ENCODE measurements at regions not wholly inside any gene's neighbourhood (a gene's known extent, or its start where the extent isn't known, plus 50 kb on each side); places are given as distances from the start of the nearest gene placed in this dataset.

DNA sequence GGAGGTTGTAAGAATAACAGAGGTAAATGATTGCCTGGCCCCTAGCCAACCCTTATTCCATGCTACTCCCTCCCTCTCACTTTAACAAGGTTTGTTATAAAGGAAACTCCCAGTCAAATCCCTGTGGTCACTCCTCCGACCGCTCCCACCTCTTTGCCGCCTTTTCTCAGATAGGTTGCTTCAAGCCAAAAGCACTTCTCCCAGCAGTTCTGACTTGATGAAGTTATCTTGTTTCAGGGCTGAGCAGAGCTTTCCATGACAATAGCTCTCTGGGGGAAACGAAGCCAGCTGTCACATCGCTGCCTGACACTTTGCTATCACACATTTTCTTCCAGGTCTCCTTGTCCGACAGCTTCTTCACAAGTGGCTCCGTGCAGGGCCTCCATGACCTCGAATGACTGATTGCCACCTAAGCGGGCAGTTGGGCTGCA lies 278.6 kb downstream of the HAPSTR1 start:
- TF ChIP-seq, protein P1, sequence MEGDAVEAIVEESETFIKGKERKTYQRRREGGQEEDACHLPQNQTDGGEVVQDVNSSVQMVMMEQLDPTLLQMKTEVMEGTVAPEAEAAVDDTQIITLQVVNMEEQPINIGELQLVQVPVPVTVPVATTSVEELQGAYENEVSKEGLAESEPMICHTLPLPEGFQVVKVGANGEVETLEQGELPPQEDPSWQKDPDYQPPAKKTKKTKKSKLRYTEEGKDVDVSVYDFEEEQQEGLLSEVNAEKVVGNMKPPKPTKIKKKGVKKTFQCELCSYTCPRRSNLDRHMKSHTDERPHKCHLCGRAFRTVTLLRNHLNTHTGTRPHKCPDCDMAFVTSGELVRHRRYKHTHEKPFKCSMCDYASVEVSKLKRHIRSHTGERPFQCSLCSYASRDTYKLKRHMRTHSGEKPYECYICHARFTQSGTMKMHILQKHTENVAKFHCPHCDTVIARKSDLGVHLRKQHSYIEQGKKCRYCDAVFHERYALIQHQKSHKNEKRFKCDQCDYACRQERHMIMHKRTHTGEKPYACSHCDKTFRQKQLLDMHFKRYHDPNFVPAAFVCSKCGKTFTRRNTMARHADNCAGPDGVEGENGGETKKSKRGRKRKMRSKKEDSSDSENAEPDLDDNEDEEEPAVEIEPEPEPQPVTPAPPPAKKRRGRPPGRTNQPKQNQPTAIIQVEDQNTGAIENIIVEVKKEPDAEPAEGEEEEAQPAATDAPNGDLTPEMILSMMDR (IDR thresholded peaks at IDR 0.05; ENCODE audit: control extremely low read depth, extremely low read depth): no peak
- H3K9me3 ChIP-seq (ENCODE audit: control insufficient read depth in 4 of 4, insufficient read depth in 3 of 4, low read length in 3 of 4): no peaks in the 10 kb centered on the region
- peaks cover 0 to 5% (median 0%) of the 10 kb centered on the region in 5 donors for H3K4me1 ChIP-seq (ENCODE audit: control insufficient read depth in 5 of 5, insufficient read depth in 5 of 5, low read length in 5 of 5)
- ATAC-seq (ENCODE audit: insufficient read depth, low FRiP score): no peak
- H3K27me3 ChIP-seq (ENCODE audit: control insufficient read depth in 3 of 3, insufficient read depth in 3 of 3, low read length in 2 of 3): no peaks in the 10 kb centered on the region
- no peaks in the 10 kb centered on the region for H3K36me3 ChIP-seq (ENCODE audit: control insufficient read depth in 4 of 4, insufficient read depth in 4 of 4, low read length in 4 of 4)
- H3K4me3 ChIP-seq: no peak overlapping the region
- no peak overlapping the region for H3K27ac ChIP-seq (ENCODE audit: low read depth in 1 of 2, low read length in 1 of 2)
- DNase-seq: no peak
- 70 to 71% methylated on average over 9 of the region's 9 CpGs for WGBS, 2 donors
- no peak overlapping the region for H3K9ac ChIP-seq (ENCODE audit: insufficient read depth in 1 of 2, low read length in 2 of 2)

DNA sequence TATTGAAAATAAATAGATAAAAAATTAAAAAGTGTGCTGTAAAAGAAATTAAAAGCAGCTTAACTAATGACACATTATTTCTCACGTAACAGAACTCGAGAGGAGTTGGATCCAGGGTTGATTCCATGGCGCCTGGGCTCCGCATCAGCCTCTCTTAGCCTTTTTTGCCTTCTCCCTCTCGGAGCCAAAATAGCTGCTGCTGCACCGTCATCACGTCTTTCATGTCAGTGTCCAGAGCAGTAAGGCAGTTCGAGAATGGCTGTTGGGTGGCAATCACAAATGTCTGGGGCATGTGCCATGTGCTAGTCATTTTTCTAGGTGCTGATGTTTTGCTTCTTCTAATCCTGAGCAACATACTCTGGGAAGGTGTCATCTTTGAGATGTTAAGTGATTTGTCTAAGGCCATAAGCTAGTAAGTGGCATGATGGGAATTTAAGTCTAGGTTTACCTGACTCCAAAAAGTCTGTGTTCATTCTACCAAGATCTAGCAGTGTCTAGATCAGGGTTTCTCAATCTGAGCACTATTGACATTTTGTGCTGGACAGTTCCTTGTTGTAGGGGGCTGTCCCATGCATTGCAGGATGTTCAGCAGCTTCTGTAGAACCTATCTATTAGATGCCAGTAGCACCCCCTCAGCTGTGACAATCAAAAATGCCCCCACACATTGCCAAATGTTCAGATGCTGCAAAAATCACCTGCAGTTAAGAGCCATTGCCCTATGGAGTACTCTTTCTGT lies 280.4 kb downstream of the HAPSTR1 start:
- 95% methylated on average over 8 of the region's 8 CpGs for WGBS, 2 donors
- DNase-seq (no peak), ATAC-seq (ENCODE audit: insufficient read depth, low FRiP score) (no peak)
- TF ChIP-seq, protein P1 (IDR thresholded peaks at IDR 0.05; ENCODE audit: control extremely low read depth, extremely low read depth): no peak
- no peak overlapping the region for H3K9ac ChIP-seq (ENCODE audit: insufficient read depth in 1 of 2, low read length in 2 of 2)
- no peak overlapping the region for H3K27ac ChIP-seq (ENCODE audit: low read depth in 1 of 2, low read length in 1 of 2)
- H3K27me3 ChIP-seq (ENCODE audit: control insufficient read depth in 3 of 3, insufficient read depth in 3 of 3, low read length in 2 of 3): no peaks in the 10 kb centered on the region
- no peaks in the 10 kb centered on the region for H3K9me3 ChIP-seq (ENCODE audit: control insufficient read depth in 4 of 4, insufficient read depth in 3 of 4, low read length in 3 of 4)
- peaks cover 0 to 3% (median 0%) of the 10 kb centered on the region in 5 donors for H3K4me1 ChIP-seq (ENCODE audit: control insufficient read depth in 5 of 5, insufficient read depth in 5 of 5, low read length in 5 of 5)
- H3K36me3 ChIP-seq (ENCODE audit: control insufficient read depth in 4 of 4, insufficient read depth in 4 of 4, low read length in 4 of 4): no peaks in the 10 kb centered on the region
- no peak overlapping the region for H3K4me3 ChIP-seq

DNA sequence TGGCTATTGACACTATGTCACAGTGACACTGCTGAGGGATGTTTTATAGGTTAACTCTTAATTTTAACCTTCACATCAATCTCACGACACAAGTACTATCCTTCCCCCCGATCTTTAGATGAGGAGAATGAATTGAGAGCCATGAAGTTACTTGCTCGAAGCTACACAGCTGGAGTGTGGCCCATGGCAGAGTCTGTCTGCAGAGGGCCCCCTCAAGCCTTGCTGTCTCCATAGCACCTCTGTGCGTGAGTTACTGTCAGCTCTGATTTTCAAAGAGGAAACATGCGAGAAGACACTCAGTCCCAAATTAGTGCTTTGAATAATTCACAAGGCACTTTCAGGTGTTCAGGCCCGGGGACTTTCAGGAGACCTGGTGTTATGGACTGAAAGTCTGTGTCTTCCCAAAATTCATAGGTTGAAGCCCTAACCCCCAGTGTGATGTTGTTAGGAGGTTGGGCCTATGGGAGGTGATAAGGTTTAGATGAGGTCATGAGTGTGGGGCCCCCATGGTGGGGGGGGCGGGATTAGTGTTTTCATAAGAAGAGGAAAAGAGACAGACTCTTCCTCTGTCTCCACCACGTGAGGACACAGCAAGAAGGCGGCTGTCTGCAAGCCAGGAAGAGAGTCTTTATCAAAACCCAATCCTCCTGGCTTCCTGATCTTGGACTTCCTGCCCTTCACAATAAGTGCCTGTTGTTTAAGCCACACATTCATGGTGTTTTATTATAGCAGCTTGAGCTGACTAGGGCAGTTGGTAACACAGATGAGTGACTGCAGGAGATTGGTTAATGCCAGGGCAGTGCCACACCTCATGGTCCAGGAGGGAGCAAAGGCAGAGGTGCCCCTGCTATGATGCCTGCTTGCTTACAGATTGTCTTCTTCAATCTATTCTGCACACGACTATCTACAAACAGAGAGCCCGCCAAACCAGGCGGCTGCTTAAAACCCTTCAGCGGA lies 281.8 kb downstream of the HAPSTR1 start:
- TF ChIP-seq, protein P1 (IDR thresholded peaks at IDR 0.05; ENCODE audit: control extremely low read depth, extremely low read depth): no peak
- Histone ChIP-seq H3K4me3 (no peak overlapping the region), H3K9ac (ENCODE audit: insufficient read depth in 1 of 2, low read length in 2 of 2) (no peak overlapping the region), H3K4me1 (ENCODE audit: control insufficient read depth in 5 of 5, insufficient read depth in 5 of 5, low read length in 5 of 5) (peaks cover 0 to 3% (median 0%) of the 10 kb centered on the region in 5 donors), H3K27ac (ENCODE audit: low read depth in 1 of 2, low read length in 1 of 2) (no peak overlapping the region), H3K9me3 (ENCODE audit: control insufficient read depth in 4 of 4, insufficient read depth in 3 of 4, low read length in 3 of 4) (no peaks in the 10 kb centered on the region), H3K36me3 (ENCODE audit: control insufficient read depth in 4 of 4, insufficient read depth in 4 of 4, low read length in 4 of 4) (no peaks in the 10 kb centered on the region), H3K27me3 (ENCODE audit: control insufficient read depth in 3 of 3, insufficient read depth in 3 of 3, low read length in 2 of 3) (no peaks in the 10 kb centered on the region)
- peak in 1 of 3 donors; percentile 29 for DNase-seq
- no peak for ATAC-seq (ENCODE audit: insufficient read depth, low FRiP score)
- WGBS, 2 donors: 61 to 65% methylated on average over 13 of the region's 13 CpGs
